Mammary epithelial cell (primary cell): ENCODE measurements at regions not wholly inside any gene's neighbourhood (a gene's known extent, or its start where the extent isn't known, plus 50 kb on each side); places are given as distances from the start of the nearest gene placed in this dataset.

Source experiments
- EZH2 ChIP-seq: IDR thresholded peaks from 2 replicates; pipeline ENCODE4 v1.6.1; 2012; ENCODE audit warnings: low read length, inconsistent platforms, borderline replicate concordance
- TF ChIP-seq, protein P1 (sequence below), 2 donors: IDR thresholded peaks in 1 of 2; conservative IDR thresholded peaks in 1 of 2; 2 replicates each; pipeline ENCODE4 v1.5.1; 2011 to 2012; ENCODE audit warnings: inconsistent platforms in 2 of 2, low read length in 2 of 2, mild to moderate bottlenecking in 2 of 2, control low read depth in 1 of 2, low read depth in 1 of 2; ENCODE audit not compliant: insufficient read depth in 1 of 2; ENCODE audit errors: extremely low read depth in 1 of 2

DNA sequence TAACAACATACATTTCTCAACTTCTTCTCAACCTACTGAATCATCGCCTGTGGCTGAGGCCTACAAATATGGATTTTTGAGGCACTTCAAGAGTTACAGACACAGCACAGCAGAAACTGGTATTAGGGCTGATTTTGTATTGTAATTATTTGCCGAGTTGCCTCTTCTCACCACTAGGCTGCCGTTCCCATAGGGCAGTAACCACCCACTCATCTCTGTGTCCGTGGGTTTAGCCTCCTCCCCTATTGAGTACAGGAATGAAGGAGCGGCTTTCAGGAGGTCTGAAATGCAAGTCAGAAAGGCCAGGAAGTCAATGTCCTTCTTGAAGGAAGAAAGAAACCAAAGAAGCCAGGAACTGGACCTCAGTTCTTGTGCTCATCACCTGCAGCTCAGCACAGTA is 220.8 kb downstream of the MTHFS start:
- TF ChIP-seq, protein P1, sequence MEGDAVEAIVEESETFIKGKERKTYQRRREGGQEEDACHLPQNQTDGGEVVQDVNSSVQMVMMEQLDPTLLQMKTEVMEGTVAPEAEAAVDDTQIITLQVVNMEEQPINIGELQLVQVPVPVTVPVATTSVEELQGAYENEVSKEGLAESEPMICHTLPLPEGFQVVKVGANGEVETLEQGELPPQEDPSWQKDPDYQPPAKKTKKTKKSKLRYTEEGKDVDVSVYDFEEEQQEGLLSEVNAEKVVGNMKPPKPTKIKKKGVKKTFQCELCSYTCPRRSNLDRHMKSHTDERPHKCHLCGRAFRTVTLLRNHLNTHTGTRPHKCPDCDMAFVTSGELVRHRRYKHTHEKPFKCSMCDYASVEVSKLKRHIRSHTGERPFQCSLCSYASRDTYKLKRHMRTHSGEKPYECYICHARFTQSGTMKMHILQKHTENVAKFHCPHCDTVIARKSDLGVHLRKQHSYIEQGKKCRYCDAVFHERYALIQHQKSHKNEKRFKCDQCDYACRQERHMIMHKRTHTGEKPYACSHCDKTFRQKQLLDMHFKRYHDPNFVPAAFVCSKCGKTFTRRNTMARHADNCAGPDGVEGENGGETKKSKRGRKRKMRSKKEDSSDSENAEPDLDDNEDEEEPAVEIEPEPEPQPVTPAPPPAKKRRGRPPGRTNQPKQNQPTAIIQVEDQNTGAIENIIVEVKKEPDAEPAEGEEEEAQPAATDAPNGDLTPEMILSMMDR (conservative IDR thresholded peaks at IDR 0.05 in 1 of 2, IDR thresholded peaks at IDR 0.05 in 1 of 2; ENCODE audit: extremely low read depth in 1 of 2, insufficient read depth in 1 of 2, low read depth in 1 of 2, low read length in 2 of 2) = no peak
- no peak for TF ChIP-seq EZH2
